HUES48 (cell line): ENCODE measurements at regions not wholly inside any gene's neighbourhood (a gene's known extent, or its start where the extent isn't known, plus 50 kb on each side); places are given as distances from the start of the nearest gene placed in this dataset.

ENCODE experiments used
- H3K27ac ChIP-seq: one replicate; pipeline ENCODE4 v1.7.0; 2013; ENCODE audit warnings: low read depth, low read length, inconsistent platforms
- H3K27me3 ChIP-seq: 2 replicates; pipeline ENCODE4 v1.6.1; 2013; ENCODE audit warnings: mild to moderate bottlenecking, low read length; ENCODE audit not compliant: control insufficient read depth, insufficient read depth
- H3K36me3 ChIP-seq: 2 replicates; pipeline ENCODE4 v1.6.1; 2013; ENCODE audit warnings: low read length; ENCODE audit not compliant: control insufficient read depth, insufficient read depth
- H3K4me1 ChIP-seq: 2 replicates; pipeline ENCODE4 v1.6.1; 2013; ENCODE audit warnings: mild to moderate bottlenecking, low read length; ENCODE audit not compliant: control insufficient read depth, insufficient read depth
- H3K4me3 ChIP-seq: 2 replicates; pipeline ENCODE4 v1.5.1; 2013; ENCODE audit warnings: mild to moderate bottlenecking, low read depth, low read length
- H3K9ac ChIP-seq: 2 replicates; pipeline ENCODE4 v1.6.1; 2013; ENCODE audit warnings: mild to moderate bottlenecking, low read depth, low read length, moderate library complexity
- H3K9me3 ChIP-seq: 2 replicates; pipeline ENCODE4 v1.6.1; 2013; ENCODE audit warnings: low read length; ENCODE audit not compliant: control insufficient read depth, insufficient read depth

GRCh38 chr4:141919649-141920048 is 283.3 kb downstream of the IL15 start:
- H3K9ac ChIP-seq: no peak overlapping the region
- H3K27me3 ChIP-seq: no peaks in the 10 kb centered on the region
- no peaks in the 10 kb centered on the region for H3K36me3 ChIP-seq
- H3K27ac ChIP-seq: no peak overlapping the region
- no peaks in the 10 kb centered on the region for H3K9me3 ChIP-seq
- H3K4me3 ChIP-seq: no peak overlapping the region
- H3K4me1 ChIP-seq: no peaks in the 10 kb centered on the region

DNA sequence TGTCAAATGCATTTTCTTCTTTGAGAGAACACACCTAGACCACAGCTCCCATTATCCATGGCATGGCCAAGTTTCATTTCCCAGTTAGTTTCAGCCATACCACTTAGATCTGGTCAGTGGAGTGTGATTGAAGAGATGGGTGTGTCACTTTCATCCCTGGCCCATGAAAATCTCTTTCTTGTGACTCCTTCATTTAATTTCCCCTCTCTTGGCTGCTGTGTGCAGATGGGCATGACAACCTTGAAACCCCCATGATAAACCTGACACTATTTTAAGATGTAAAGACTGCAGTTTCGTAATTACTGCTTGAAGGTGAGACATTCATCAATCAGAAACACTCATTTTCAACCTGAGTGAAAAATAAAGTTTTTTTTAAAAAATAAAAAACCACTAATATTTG is 284.9 kb downstream of the IL15 start:
- no peak overlapping the region for H3K27ac ChIP-seq
- no peaks in the 10 kb centered on the region for H3K27me3 ChIP-seq
- H3K9me3 ChIP-seq: no peaks in the 10 kb centered on the region
- H3K4me1 ChIP-seq: no peaks in the 10 kb centered on the region
- no peak overlapping the region for H3K9ac ChIP-seq
- H3K36me3 ChIP-seq: no peaks in the 10 kb centered on the region
- no peak overlapping the region for H3K4me3 ChIP-seq

DNA sequence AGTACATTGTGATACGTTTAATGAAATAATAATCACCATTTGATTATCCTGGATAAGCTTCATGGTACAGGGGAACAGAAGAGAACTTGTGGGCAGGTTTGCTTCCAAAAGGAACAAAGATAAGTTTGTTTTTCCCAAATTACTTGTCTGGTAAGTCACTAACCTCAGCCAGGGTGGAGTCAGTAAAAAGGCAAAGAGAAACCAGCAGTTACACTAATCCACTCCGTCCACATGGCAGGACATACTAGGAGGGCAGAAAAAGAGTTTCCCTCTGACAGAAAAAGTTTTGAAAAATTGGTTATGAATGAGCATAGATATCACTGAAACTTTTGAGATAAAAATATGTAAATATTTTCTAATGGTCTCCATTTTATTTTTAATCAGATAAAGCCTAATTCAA is 285.9 kb downstream of the IL15 start:
- H3K36me3 ChIP-seq: no peaks in the 10 kb centered on the region
- no peak overlapping the region for H3K9ac ChIP-seq

GRCh38 chr4:141926406-141926805 is 290.0 kb downstream of the IL15 start:
- Histone ChIP-seq H3K9me3 (no peaks in the 10 kb centered on the region), H3K4me3 (no peak overlapping the region), H3K9ac (no peak overlapping the region)

More for the DNA sequence above, 285.9 kb downstream of the IL15 start:
- no peaks in the 10 kb centered on the region for H3K9me3 ChIP-seq
- no peak overlapping the region for H3K27ac ChIP-seq
- H3K27me3 ChIP-seq: no peaks in the 10 kb centered on the region
- no peaks in the 10 kb centered on the region for H3K4me1 ChIP-seq
- no peak overlapping the region for H3K4me3 ChIP-seq

GRCh38 chr4:141932490-141932889 is 296.1 kb downstream of the IL15 start:
- no peaks in the 10 kb centered on the region for H3K36me3 ChIP-seq
- H3K4me3 ChIP-seq: no peak overlapping the region
- no peak overlapping the region for H3K9ac ChIP-seq
- no peak overlapping the region for H3K27ac ChIP-seq
- H3K27me3 ChIP-seq: no peaks in the 10 kb centered on the region
- H3K9me3 ChIP-seq: peaks cover 9% of the 10 kb centered on the region
- no peaks in the 10 kb centered on the region for H3K4me1 ChIP-seq

More at GRCh38 chr4:141926406-141926805, 290.0 kb downstream of the IL15 start:
- Histone ChIP-seq H3K36me3 (no peaks in the 10 kb centered on the region), H3K27ac (no peak overlapping the region), H3K4me1 (no peaks in the 10 kb centered on the region), H3K27me3 (no peaks in the 10 kb centered on the region)

DNA sequence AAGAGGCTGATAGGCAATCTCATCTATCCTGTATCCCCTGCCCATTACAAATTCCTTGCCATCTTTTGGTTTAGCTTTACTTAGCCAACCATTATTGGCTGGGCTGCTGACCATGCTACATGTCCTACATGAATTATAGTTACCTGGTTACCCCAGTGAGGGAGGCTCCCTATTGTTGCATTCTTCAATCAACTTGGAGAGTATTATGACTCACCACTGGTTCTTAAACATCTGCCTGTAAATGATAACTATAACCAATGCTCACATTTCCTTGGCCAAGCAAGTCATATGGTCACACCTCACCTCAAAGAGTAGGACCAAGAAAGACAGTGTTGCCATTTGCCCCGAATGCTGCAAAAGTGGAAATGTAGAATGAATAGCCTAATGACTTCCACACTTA is 297.6 kb downstream of the IL15 start:
- Histone ChIP-seq H3K4me3 (no peak overlapping the region), H3K27ac (no peak overlapping the region), H3K9ac (no peak overlapping the region), H3K4me1 (no peaks in the 10 kb centered on the region), H3K36me3 (no peaks in the 10 kb centered on the region), H3K9me3 (peaks cover 22% of the 10 kb centered on the region), H3K27me3 (no peaks in the 10 kb centered on the region)

DNA sequence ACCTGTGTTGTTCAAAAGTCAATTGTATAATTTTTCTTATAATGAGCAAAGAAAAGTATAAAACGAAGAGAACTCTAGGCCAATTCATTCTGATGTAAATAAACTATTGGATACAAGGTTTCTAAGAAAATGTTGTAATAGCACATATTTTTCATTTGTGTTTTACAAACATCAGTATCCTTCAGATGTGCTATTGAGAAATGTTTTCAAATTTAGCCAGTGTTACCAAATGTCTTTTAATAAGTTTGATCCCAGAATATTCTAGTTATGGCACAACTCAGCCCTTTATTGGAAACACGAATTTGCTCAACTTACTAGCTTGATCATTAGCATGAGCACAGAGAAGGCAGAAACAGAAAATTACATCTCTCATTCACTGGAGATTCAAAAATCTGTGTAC is 319.3 kb downstream of the IL15 start:
- H3K27ac ChIP-seq: no peak overlapping the region
- no peak overlapping the region for H3K4me3 ChIP-seq
- H3K9ac ChIP-seq: no peak overlapping the region
- no peaks in the 10 kb centered on the region for H3K4me1 ChIP-seq
- H3K9me3 ChIP-seq: no peaks in the 10 kb centered on the region
- H3K27me3 ChIP-seq: no peaks in the 10 kb centered on the region
- H3K36me3 ChIP-seq: no peaks in the 10 kb centered on the region

DNA sequence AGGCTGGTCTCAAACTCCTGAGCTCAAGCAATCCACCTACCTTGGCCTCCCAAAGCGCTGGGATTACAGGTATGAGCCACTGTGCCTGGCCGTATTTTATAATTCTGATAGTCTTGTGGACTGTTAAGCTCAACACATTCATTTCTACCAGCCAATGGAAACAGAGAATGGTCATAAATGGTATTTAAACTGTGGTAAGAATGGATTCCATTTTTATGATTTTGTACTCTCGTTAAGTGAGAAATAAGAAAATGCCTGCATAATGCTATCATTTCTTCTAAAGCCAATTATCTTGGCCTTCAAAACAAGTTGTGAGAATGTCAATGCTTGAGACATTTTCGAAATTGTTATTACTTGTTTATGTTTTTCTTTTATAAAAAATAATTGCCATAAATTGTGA is 321.0 kb downstream of the IL15 start:
- no peaks in the 10 kb centered on the region for H3K27me3 ChIP-seq
- no peaks in the 10 kb centered on the region for H3K9me3 ChIP-seq
- no peaks in the 10 kb centered on the region for H3K36me3 ChIP-seq
- no peak overlapping the region for H3K4me3 ChIP-seq
- no peaks in the 10 kb centered on the region for H3K4me1 ChIP-seq
- H3K9ac ChIP-seq: no peak overlapping the region
- no peak overlapping the region for H3K27ac ChIP-seq

DNA sequence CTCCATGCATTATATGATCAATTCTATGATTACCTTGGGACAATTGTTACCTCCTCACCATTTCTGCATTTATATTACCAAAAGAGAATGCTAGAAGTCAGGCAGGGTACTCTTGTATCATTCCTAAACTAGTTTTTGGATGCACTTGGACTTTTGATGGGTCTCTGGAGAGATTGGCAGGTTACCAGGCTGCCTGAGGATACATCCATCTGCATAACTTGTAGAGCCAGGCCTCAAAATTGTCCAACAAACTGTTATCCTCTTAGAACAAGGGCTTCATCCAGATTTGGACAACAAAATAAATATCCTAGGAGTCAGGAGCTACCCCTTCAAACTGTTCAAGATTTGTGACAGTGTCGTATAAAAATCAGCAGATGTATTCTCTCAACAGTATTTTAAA is 326.1 kb downstream of the IL15 start:
- no peaks in the 10 kb centered on the region for H3K4me1 ChIP-seq
- no peaks in the 10 kb centered on the region for H3K36me3 ChIP-seq
- H3K4me3 ChIP-seq: no peak overlapping the region
- H3K27me3 ChIP-seq: no peaks in the 10 kb centered on the region
- H3K9ac ChIP-seq: no peak overlapping the region
- H3K9me3 ChIP-seq: peaks cover 12% of the 10 kb centered on the region
- H3K27ac ChIP-seq: no peak overlapping the region

DNA sequence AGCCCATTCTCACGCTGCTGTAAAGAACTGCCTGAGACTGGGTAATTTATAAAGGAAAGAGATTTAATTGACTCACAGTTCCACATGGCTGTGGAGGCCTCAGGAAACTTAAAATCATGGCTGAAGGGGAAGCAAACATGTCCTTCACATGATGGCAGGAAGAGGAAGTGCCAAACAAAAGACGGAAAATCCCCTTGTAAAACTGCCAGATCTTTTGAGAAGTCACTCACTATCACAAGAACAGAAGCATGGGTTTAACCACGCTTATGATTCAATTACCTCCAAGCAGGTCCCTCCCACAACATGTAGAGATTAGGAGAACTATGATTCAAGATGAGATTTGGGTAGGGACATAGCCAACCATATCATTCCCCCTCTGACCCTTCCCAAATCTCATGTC is 335.5 kb downstream of the IL15 start:
- H3K27me3 ChIP-seq: no peaks in the 10 kb centered on the region
- no peak overlapping the region for H3K4me3 ChIP-seq
- H3K36me3 ChIP-seq: no peaks in the 10 kb centered on the region
- H3K4me1 ChIP-seq: no peaks in the 10 kb centered on the region
- H3K9ac ChIP-seq: no peak overlapping the region
- H3K27ac ChIP-seq: no peak overlapping the region
- peaks cover 13% of the 10 kb centered on the region for H3K9me3 ChIP-seq

GRCh38 chr4:141972950-141973349 is 336.6 kb downstream of the IL15 start:
- Histone ChIP-seq H3K4me1 (no peaks in the 10 kb centered on the region), H3K9ac (no peak overlapping the region), H3K27me3 (no peaks in the 10 kb centered on the region), H3K9me3 (peaks cover 13% of the 10 kb centered on the region), H3K4me3 (no peak overlapping the region), H3K27ac (no peak overlapping the region), H3K36me3 (no peaks in the 10 kb centered on the region)
